IPS-NIHi11 (cell line): ENCODE measurements at regions not wholly inside any gene's neighbourhood (a gene's known extent, or its start where the extent isn't known, plus 50 kb on each side); places are given as distances from the start of the nearest gene placed in this dataset.
"Not testable (repeated sequence)": the region's sequence is repeated elsewhere in the genome, so short reads cannot be mapped to it uniquely, and the experiment has no call there.

Source experiments
- DNase-seq: peaks from one replicate; pipeline ENCODE4 v3.0.0; 2012; ENCODE audit warnings: mixed read lengths, low spot score

GRCh38 chr13:20311596-20311995 is 79.5 kb upstream of the GJB6 start:
- no peak for DNase-seq

GRCh38 chr13:20311022-20311421 is 78.9 kb upstream of the GJB6 start:
- DNase-seq: no peak

DNA sequence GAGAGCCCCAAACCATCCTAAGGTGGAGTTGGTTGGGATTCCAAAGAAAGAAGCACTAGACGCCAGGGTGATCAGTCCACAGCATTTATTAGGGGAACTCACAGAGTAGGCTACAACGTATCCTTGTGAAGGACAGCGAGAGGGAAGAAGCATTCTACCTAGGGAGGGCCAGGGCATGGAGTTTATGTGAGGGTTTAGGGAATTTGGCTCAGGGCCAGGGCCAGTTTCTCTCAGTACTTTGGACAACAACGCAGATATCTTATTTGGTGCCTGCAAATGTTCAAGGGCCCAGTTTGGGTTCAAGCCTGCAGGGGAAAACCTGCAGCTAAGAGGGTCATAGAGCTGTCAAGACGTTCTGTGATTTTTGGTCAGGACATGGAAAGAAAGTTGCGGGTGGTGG is 73.9 kb upstream of the GJB6 start:
- DNase-seq: no peak

GRCh38 chr13:20305587-20305986 is 73.5 kb upstream of the GJB6 start:
- no peak for DNase-seq

DNA sequence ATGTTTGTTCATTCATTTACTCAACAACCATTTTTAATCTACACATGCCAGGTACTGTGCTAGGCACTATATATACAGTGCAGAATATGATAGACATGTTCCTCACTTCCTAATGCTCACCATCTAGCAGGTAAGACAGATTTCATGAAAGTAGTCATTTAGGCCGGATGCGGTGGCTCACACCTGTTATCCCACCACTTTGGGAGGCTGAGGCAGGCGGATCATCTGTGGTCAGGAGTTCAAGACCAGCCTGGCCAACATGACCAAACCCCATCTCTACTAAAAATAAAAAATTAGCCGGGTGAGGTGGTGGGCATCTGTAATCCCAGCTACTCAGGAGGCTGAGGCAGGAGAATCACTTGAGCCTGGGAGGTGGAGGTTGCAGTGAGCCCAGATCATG is 71.9 kb upstream of the GJB6 start:
- DNase-seq: not testable (repeated sequence)

GRCh38 chr13:20303636-20304035 is 71.5 kb upstream of the GJB6 start:
- no peak for DNase-seq

DNA sequence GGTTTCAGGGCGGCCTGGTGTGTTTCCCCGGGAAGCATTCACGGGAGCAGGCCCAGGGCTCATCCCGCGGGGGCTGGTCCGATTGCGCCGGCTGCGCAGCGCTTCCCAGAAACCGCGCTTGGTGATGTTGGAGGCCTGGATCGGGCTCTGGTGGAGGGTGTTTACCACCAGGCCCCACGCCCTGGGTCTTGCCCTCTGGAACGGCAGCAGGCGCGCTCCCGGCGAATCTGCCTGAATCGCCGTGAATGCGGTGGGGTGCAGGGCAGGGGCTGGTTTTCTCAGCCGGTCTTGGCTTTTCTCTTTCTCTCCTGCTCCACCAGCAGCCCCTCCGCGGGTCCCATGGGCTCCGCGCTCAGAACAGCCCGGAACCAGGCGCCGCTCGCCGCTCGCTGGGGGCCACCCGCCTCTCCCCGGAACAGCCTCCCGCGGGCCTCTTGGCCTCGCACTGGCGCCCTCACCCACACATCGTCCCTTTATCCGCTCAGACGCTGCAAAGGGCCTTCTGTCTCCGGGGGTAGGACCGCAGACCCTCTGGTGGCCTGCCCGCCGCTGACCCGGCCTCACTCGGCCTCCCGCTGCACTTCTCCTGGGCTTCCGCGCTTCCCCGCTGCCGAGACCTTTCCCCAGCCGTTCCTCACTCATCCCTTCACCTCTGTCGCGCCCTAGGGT is 69.4 kb upstream of the GJB6 start:
- DNase-seq: peak; percentile 52

- DNase-seq: no peak
Observed at GRCh38 chr13:20301015-20301402, 68.9 kb upstream of the GJB6 start.

DNA sequence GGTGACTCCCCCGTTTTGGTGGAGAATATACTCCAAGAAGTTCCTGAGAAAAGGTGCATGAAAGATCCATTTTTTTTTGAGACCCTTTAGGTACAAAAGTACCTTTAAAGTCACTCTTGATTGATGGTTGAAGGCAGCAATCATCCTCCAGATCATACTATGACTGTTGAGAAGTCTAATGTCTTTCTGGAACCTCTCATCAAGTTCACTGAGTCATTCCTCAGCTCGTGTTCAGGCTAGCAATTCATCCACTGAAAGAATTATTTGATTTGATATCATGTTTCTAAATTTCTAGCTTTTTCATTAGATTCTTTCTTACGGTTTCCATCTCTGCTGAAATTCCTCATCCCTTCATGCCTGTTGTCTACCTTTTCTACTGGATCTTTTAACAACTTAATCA is 65.1 kb upstream of the GJB6 start:
- no peak for DNase-seq

DNA sequence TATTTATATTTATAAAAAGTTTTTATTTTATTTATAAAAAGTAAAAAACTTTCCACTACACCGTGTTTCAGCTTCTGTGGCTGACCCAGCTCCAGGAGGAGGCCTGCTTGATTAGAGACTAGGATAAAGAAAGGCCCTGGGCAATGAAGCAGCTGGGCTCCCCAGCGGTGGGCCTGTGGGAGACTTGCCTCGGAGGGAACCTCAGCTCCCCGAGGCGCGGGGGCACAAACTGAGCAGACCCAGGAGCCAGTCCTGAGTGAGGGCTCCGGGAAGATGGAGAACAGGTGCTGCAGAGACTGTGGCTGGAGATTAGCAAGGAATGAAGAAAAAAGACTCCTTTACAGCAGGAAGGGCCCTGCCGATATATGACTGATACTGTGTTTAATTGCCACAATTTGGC is 63.8 kb upstream of the GJB6 start:
- DNase-seq: no peak

DNA sequence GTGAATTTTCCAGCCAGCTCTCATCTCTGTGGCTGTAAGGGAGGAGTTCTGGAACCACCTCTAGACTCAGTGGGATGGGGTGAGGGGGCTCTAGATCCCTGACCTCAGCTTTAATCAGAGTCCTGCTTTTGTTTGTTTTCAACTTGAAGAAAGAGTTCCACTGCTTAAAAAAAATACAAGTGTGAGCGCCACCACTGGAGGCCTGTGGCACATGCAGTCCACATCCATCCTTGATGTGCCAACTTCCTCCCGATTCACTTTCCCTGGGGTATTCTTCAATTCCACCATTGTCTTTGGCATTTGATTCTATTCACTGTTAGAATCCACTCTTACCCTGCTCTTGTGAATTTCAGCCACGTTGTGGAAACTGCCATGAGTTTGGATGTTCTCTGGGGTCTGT is 62.4 kb upstream of the GJB6 start:
- peak; percentile 44 for DNase-seq

DNA sequence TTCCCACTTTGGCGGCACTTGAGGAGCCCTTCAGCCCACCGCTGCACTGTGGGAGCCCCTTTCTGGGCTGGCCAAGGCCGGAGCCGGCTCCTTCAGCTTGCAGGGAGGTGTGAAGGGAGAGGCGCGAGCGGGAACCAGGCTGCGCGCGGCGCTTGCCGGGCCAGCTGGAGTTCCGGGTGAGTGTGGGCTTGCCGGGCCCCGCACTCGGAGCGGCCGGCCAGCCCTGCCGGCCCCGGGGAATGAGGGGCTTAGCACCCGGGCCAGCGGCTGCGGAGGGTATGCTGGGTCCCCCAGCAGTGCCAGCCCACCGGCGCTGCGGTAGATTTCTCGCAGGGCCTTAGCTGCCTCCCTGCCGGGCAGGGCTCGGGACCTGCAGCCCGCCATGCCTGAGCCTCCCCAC is 60.2 kb upstream of the GJB6 start:
- DNase-seq: not testable (repeated sequence)

DNA sequence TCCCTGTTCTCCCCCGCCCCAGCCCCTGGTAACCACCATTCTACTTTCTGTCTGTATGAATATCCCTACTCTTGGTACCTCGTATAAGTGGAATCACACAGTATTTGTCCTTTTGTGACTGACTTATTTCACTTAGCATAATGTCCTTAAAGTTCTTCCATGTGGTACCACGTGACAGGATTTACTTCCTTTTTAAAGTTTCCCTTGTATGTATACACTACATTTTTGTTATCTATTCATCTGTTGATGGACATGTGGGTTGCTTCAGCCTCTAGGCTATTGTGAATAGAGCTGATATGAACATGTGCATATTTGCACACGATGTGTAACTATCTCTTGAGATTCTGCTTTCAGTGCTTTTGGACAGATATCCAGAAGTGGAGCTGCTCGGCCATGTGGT is 59.6 kb upstream of the GJB6 start:
- no peak for DNase-seq

- DNase-seq: no peak
Observed at GRCh38 chr13:20291037-20291436, 58.9 kb upstream of the GJB6 start.

- no peak for DNase-seq
Observed at GRCh38 chr13:20288561-20288960, 56.4 kb upstream of the GJB6 start.

DNA sequence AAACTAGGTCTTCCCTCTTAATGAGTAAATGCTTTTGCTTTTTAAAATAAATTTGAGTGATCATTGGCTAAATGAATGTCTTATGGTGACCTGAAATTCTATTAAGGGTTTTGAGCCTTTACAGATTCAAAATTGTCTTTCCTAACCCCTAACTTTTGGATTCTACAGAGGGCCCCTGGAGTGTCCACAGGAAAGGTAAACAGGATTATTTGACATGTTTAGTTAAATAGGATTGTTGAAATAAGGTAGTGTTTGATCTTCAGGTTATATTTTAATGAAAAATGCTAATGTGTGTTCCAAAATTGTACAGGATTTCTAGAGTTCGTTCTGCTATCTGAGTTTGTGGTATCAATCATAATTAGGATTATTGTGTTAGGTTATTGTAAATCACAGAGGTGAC is 55.9 kb upstream of the GJB6 start:
- DNase-seq: no peak

- no peak for DNase-seq
Observed at GRCh38 chr13:20285530-20285929, 53.4 kb upstream of the GJB6 start.
